ENCODE measurements at regions not wholly inside any gene's neighbourhood (a gene's known extent, or its start where the extent isn't known, plus 50 kb on each side); places are given as distances from the start of the nearest gene placed in this dataset.

DNA sequence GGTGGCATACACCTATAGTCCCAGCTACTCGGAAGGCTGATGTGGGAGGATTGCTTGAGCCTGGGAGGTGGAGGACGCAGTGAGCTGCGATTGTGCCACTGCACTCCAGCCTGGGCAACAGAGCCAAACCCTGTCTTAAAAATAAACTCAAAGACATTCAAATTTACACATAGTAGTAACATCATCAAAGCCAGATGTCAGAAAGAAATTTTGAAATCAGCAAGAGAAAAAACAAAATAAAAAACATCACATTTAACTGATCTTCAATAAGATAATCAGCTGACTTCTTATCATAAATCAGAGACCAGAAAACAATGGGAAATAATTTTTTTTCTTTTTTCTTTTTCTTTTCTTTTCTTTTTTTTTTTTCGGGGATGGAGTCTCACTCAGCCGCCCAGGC is 78.9 kb upstream of the ZCCHC13 start:
- TF ChIP-seq CTCF (conservative IDR thresholded peaks at IDR 0.05 in 1 of 2, IDR thresholded peaks at IDR 0.05 in 1 of 2; ENCODE audit: low read depth in 1 of 2, low read length in 2 of 2) (no peak), EZH2 (IDR thresholded peaks at IDR 0.05; ENCODE audit: low read length, missing control alignments) (no peak)
